ENCODE measurements at regions not wholly inside any gene's neighbourhood (a gene's known extent, or its start where the extent isn't known, plus 50 kb on each side); places are given as distances from the start of the nearest gene placed in this dataset.
A peak's percentile ranks its signal among the peaks of the same experiment; 100 is the strongest.

- DNase-seq (ENCODE audit: low read depth in 1 of 2, low spot score in 1 of 2): no peak
- Histone ChIP-seq H3K9me3 (ENCODE audit: low read depth) (no peaks in the 10 kb centered on the region), H3K27me3 (no peaks in the 10 kb centered on the region), H3K27ac (no peak overlapping the region), H3K4me3 (no peak overlapping the region), H3K36me3 (no peaks in the 10 kb centered on the region), H3K4me1 (ENCODE audit: low read depth) (peaks cover 7% of the 10 kb centered on the region)
- TF ChIP-seq, protein P1, sequence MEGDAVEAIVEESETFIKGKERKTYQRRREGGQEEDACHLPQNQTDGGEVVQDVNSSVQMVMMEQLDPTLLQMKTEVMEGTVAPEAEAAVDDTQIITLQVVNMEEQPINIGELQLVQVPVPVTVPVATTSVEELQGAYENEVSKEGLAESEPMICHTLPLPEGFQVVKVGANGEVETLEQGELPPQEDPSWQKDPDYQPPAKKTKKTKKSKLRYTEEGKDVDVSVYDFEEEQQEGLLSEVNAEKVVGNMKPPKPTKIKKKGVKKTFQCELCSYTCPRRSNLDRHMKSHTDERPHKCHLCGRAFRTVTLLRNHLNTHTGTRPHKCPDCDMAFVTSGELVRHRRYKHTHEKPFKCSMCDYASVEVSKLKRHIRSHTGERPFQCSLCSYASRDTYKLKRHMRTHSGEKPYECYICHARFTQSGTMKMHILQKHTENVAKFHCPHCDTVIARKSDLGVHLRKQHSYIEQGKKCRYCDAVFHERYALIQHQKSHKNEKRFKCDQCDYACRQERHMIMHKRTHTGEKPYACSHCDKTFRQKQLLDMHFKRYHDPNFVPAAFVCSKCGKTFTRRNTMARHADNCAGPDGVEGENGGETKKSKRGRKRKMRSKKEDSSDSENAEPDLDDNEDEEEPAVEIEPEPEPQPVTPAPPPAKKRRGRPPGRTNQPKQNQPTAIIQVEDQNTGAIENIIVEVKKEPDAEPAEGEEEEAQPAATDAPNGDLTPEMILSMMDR (IDR thresholded peaks at IDR 0.05; ENCODE audit: low read depth, low read length): no peak
These were observed 99.2 kb downstream of the OR2B2 start for GRCh38 chr6:27812805-27813492.

GRCh38 chr6:27812078-27812804, 100.0 kb downstream of the OR2B2 start:
- no peak for DNase-seq (ENCODE audit: low read depth in 1 of 2, low spot score in 1 of 2)
- Histone ChIP-seq H3K27ac (no peak overlapping the region), H3K4me3 (no peak overlapping the region), H3K9me3 (ENCODE audit: low read depth) (no peaks in the 10 kb centered on the region), H3K36me3 (no peaks in the 10 kb centered on the region), H3K27me3 (no peaks in the 10 kb centered on the region), H3K4me1 (ENCODE audit: low read depth) (peaks cover 7% of the 10 kb centered on the region)
- TF ChIP-seq, protein P1 (IDR thresholded peaks at IDR 0.05; ENCODE audit: low read depth, low read length): no peak

DNA sequence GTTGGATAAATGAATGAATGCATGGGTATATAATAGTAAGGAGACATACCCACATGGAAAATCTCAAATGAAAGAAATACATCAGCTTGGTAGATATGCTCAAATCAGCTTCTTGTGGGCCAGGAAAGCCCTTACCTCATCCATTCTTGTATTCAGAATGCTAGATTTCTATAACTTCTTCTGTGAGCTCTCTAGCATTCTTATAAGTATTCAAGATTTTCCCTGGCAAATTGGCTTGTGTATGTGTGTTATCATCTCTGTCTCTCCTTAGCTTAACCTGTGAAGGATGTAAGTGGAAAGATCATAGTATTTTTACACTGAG, 100.8 kb downstream of the OR2B2 start:
- Histone ChIP-seq H3K27ac (no peak overlapping the region), H3K4me1 (ENCODE audit: low read depth) (peaks cover 7% of the 10 kb centered on the region), H3K27me3 (no peaks in the 10 kb centered on the region), H3K36me3 (no peaks in the 10 kb centered on the region), H3K4me3 (peak overlapping the region; percentile 82), H3K9me3 (ENCODE audit: low read depth) (no peaks in the 10 kb centered on the region)
- TF ChIP-seq, protein P1 (IDR thresholded peaks at IDR 0.05; ENCODE audit: low read depth, low read length): no peak
- no peak for DNase-seq (ENCODE audit: low read depth in 1 of 2, low spot score in 1 of 2)

GRCh38 chr6:27810768-27811450, 101.3 kb downstream of the OR2B2 start:
- H3K27ac ChIP-seq: peak overlapping the region; percentile 91

More at GRCh38 chr6:27810768-27811450, 101.3 kb downstream of the OR2B2 start:
- H3K36me3 ChIP-seq: no peaks in the 10 kb centered on the region
- TF ChIP-seq, protein P1 (IDR thresholded peaks at IDR 0.05; ENCODE audit: low read depth, low read length): no peak
- peaks cover 7% of the 10 kb centered on the region for H3K4me1 ChIP-seq (ENCODE audit: low read depth)
- DNase-seq (ENCODE audit: low read depth in 1 of 2, low spot score in 1 of 2): no peak
- H3K4me3 ChIP-seq: peak overlapping the region; percentile 82
- no peaks in the 10 kb centered on the region for H3K27me3 ChIP-seq
- no peaks in the 10 kb centered on the region for H3K9me3 ChIP-seq (ENCODE audit: low read depth)
